SK-N-SH (cell line): ENCODE measurements at regions not wholly inside any gene's neighbourhood (a gene's known extent, or its start where the extent isn't known, plus 50 kb on each side); places are given as distances from the start of the nearest gene placed in this dataset.

Experiments used
- CTCF ChIA-PET: fragments of 300-600, 350-600 bp; formaldehyde crosslinking; extraction: SDS; loops from one replicate; lab custom pipeline; 2021; lab: Yijun Ruan, JAX
- POLR2A ChIA-PET: fragments of 350-600 bp; sonication (Branson Sonifier 250); formaldehyde crosslinking; extraction: SDS; loops from one replicate; lab custom pipeline; 2020; ENCODE audit warnings: antibody characterized with exemption, inconsistent platforms; lab: Yijun Ruan, JAX
- DNase-seq: peaks from one replicate; pipeline ENCODE4 v3.0.0; 2012
- H2AFZ ChIP-seq: fragments of 200-600 bp; sonication (generic); 2 replicates; pipeline ENCODE4 v1.8.1; 2016; ENCODE audit warnings: antibody characterized with exemption, mild to moderate bottlenecking, low read depth
- H3F3A ChIP-seq: fragments of 200-600 bp; sonication (generic); replicated peaks from 2 replicates; pipeline ENCODE3; 2016; ENCODE audit warnings: antibody characterized with exemption, mild to moderate bottlenecking; ENCODE audit not compliant: insufficient read depth
- H3K27ac ChIP-seq, 2 experiments: fragments of 200-500 bp in 1 of 2; fragments of 200-600 bp in 1 of 2; sonication (Bioruptor generic) in 1 of 2; sonication (generic), shearing (Covaris generic) in 1 of 2; 2 replicates each; pipeline versions ENCODE4 v1.5.1 to v1.6.1; 2014 to 2016; ENCODE audit warnings: low read depth in 2 of 2, inconsistent platforms in 1 of 2, low read length in 1 of 2, mild to moderate bottlenecking in 1 of 2, mixed read lengths in 1 of 2
- H3K27me3 ChIP-seq: fragments of 200-600 bp; sonication (generic), shearing (Covaris generic); 2 replicates; pipeline ENCODE4 v1.6.1; 2016; ENCODE audit warnings: mixed run types; ENCODE audit not compliant: insufficient read depth
- H3K36me3 ChIP-seq, 2 experiments: fragments of 200-500 bp in 1 of 2; fragments of 200-600 bp in 1 of 2; sonication (Bioruptor generic) in 1 of 2; sonication (generic) in 1 of 2; replicated peaks in 1 of 2; 2 replicates each; pipeline versions ENCODE3 to v1.5.1; 2014 to 2016; ENCODE audit warnings: low read length in 1 of 2, mild to moderate bottlenecking in 1 of 2; ENCODE audit not compliant: insufficient read depth in 2 of 2, control insufficient read depth in 1 of 2
- H3K4me1 ChIP-seq, 2 experiments: fragments of 200-500 bp in 1 of 2; fragments of 200-600 bp in 1 of 2; sonication (Bioruptor generic) in 1 of 2; sonication (generic), shearing (Covaris generic) in 1 of 2; 2 replicates each; pipeline versions ENCODE4 v1.5.1 to v1.6.1; 2014 to 2016; ENCODE audit warnings: low read depth in 1 of 2, low read length in 1 of 2, mixed run types in 1 of 2; ENCODE audit not compliant: insufficient read depth in 2 of 2, control insufficient read depth in 1 of 2
- H3K4me2 ChIP-seq: fragments of 200-600 bp; sonication (generic), shearing (Covaris generic); 2 replicates; pipeline ENCODE4 v1.6.1; 2017; ENCODE audit warnings: mixed run types
- H3K4me3 ChIP-seq, 2 experiments: fragments of 200-500 bp in 1 of 2; fragments of 200-600 bp in 1 of 2; sonication (Bioruptor generic) in 1 of 2; sonication (generic), shearing (Covaris generic) in 1 of 2; 2 replicates each; pipeline versions ENCODE4 v1.5.1 to v1.8.1; 2014 to 2016; ENCODE audit warnings: low read depth in 2 of 2, inconsistent platforms in 1 of 2, low read length in 1 of 2, mild to moderate bottlenecking in 1 of 2, mixed read lengths in 1 of 2, moderate library complexity in 1 of 2
- H3K79me2 ChIP-seq: fragments of 200-600 bp; sonication (generic); 2 replicates; pipeline ENCODE4 v1.8.1; 2017; ENCODE audit warnings: mild to moderate bottlenecking; ENCODE audit not compliant: insufficient read depth
- H3K9ac ChIP-seq: fragments of 200-600 bp; sonication (generic); 2 replicates; pipeline ENCODE4 v1.6.1; 2017; ENCODE audit warnings: mixed run types
- H3K9me2 ChIP-seq: fragments of 200-600 bp; sonication (generic); 2 replicates; pipeline ENCODE4 v1.6.1; 2017; ENCODE audit warnings: mixed run types
- H3K9me3 ChIP-seq: fragments of 200-600 bp; sonication (generic); 2 replicates; pipeline ENCODE4 v1.6.1; 2017; ENCODE audit warnings: mixed run types, mild to moderate bottlenecking, moderate library complexity
- H4K20me1 ChIP-seq: fragments of 200-600 bp; sonication (generic); 2 replicates; pipeline ENCODE4 v1.6.1; 2017; ENCODE audit warnings: mild to moderate bottlenecking, mixed run types; ENCODE audit not compliant: insufficient read depth
- FOSL2 ChIP-seq: IDR thresholded peaks from 2 replicates; pipeline ENCODE4 v1.4.0; 2012; ENCODE audit warnings: low read depth, mild to moderate bottlenecking, moderate library complexity, borderline replicate concordance
- FOXJ3 ChIP-seq: sonication (generic); formaldehyde crosslinking; IDR thresholded peaks from 2 replicates; pipeline ENCODE4 v1.5.1; 2020; ENCODE audit warnings: mild to moderate bottlenecking, missing genetic modification reagents
- FOXM1 ChIP-seq: IDR thresholded peaks from 2 replicates; pipeline ENCODE4 v1.4.0; 2012; ENCODE audit warnings: low read depth, mild to moderate bottlenecking
- GATA2 ChIP-seq: sonication (generic); formaldehyde crosslinking; IDR thresholded peaks from 2 replicates; pipeline ENCODE4 v1.5.0; 2020; ENCODE audit warnings: mild to moderate bottlenecking, missing genetic modification reagents
- POLR2AphosphoS5 ChIP-seq: IDR thresholded peaks from 2 replicates; pipeline ENCODE4 v1.6.1; 2012; ENCODE audit warnings: low read depth, low read length
- RAD21 ChIP-seq: IDR thresholded peaks from 2 replicates; pipeline ENCODE4 v1.6.1; 2012; ENCODE audit warnings: mild to moderate bottlenecking, low read length
- RFX5 ChIP-seq: IDR thresholded peaks from 2 replicates; pipeline ENCODE4 v1.6.1; 2012; ENCODE audit warnings: mild to moderate bottlenecking, improper control_type of control experiment, low read length
- RXRA ChIP-seq: IDR thresholded peaks from 2 replicates; pipeline ENCODE4 v1.4.0; 2012; ENCODE audit warnings: low read depth, mild to moderate bottlenecking, borderline replicate concordance
- SIN3A ChIP-seq: IDR thresholded peaks from 2 replicates; pipeline ENCODE4 v1.6.1; 2012; ENCODE audit warnings: low read depth, mild to moderate bottlenecking, low read length, moderate library complexity, borderline replicate concordance
- SMC3 ChIP-seq: IDR thresholded peaks from 2 replicates; pipeline ENCODE4 v1.6.1; 2012; ENCODE audit warnings: low read depth, low read length, improper control_type of control experiment
- TAF1 ChIP-seq: IDR thresholded peaks from 2 replicates; pipeline ENCODE4 v1.6.1; 2012; ENCODE audit warnings: low read depth, mild to moderate bottlenecking, low read length, moderate library complexity, borderline replicate concordance
- TCF12 ChIP-seq: IDR thresholded peaks from 2 replicates; pipeline ENCODE4 v1.4.0; 2012
- YY1 ChIP-seq: IDR thresholded peaks from 2 replicates; pipeline ENCODE4 v1.4.0; 2012; ENCODE audit warnings: low read depth, mild to moderate bottlenecking
- WGBS: methylation state at CpG from one replicate; pipeline ENCODE4 v1.1.6; 2017; ENCODE audit warnings: low lambda C conversion rate; 5-methylcytosine and 5-hydroxymethylcytosine counted together
- TF ChIP-seq, protein P1 (sequence below): IDR thresholded peaks from 2 replicates; pipeline ENCODE4 v1.6.1; 2012; ENCODE audit warnings: mild to moderate bottlenecking, low read depth, low read length, moderate library complexity
- TF ChIP-seq, protein P2 (sequence below): fragments of 200-600 bp; sonication (generic); IDR thresholded peaks from 2 replicates; pipeline ENCODE4 v1.6.1; 2017; ENCODE audit warnings: antibody characterized with exemption, mild to moderate bottlenecking, moderate library complexity
- TF ChIP-seq, protein P3 (sequence below): fragments of 150-350 bp; IDR thresholded peaks from 2 replicates; pipeline ENCODE4 v1.6.1; 2017; ENCODE audit warnings: antibody characterized with exemption, low read length, low read depth, borderline replicate concordance

DNA sequence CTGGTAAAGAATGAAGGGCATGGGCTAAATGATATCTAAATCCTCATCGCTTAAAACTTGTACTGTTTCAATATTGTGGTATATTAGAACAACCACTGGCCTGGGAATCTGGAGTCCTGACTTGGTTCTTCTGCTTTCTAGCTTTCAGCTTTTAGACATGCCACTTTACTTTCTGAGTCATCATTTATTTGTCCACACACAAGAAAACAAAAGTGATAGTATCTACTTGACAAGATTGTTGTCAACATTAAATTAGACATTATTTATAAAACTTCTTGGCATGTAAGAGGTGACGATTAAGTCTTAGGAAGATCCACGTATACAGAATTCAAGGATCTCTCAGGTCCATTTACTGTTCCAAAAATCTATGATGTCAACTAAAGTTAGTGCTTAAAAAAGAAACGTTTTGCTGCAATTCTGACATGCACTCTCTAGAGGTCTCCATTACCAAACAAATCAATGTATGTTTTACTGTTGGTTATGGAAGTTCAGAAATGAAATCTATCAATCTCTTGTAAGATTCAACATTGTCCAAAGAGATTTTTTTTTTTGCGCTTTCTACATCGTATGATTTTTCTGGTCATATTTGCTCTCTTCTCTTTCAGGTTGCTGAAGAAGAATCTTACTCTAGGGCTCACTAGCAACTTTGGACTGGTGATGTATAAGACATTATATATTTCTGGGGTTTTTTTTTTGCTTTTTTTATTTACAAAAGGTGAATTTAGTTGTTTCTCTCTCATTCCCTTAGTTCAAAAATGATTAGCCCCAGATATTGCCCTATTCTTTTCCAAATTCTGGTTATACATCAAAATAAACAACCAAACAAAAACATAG, 53.6 kb upstream of the DYNC1I1 start:
- Histone ChIP-seq H3K4me2 (no peak overlapping the region), H3K4me1 (no peaks in the 10 kb centered on the region), H3K9ac (no peak overlapping the region), H3K79me2 (no peaks in the 10 kb centered on the region), H2AFZ (no peak overlapping the region), H4K20me1 (no peaks in the 10 kb centered on the region), H3K4me3 (no peak overlapping the region), H3K9me2 (no peaks in the 10 kb centered on the region), H3K27me3 (no peaks in the 10 kb centered on the region; the same call in 1 of the 2 replicates), H3K9me3 (no peaks in the 10 kb centered on the region), H3K36me3 (no peaks in the 10 kb centered on the region), H3F3A (no peaks in the 10 kb centered on the region), H3K27ac (no peak overlapping the region)
- peak; percentile 29 for DNase-seq
- POLR2A ChIA-PET: no interaction called here
- TF ChIP-seq YY1 (no peak), GATA2 (CRISPR knock-in tag) (no peak), POLR2AphosphoS5 (no peak), RFX5 (0 out of 2 replicates have a peak, but pooled peaks have one; percentile 17), RAD21 (peak; percentile 84), TCF12 (no peak), FOSL2 (no peak), SIN3A (no peak), FOXJ3 (CRISPR knock-in tag) (no peak), SMC3 (peak; percentile 58), TAF1 (no peak), FOXM1 (no peak), RXRA (no peak)
- TF ChIP-seq, protein P1, sequence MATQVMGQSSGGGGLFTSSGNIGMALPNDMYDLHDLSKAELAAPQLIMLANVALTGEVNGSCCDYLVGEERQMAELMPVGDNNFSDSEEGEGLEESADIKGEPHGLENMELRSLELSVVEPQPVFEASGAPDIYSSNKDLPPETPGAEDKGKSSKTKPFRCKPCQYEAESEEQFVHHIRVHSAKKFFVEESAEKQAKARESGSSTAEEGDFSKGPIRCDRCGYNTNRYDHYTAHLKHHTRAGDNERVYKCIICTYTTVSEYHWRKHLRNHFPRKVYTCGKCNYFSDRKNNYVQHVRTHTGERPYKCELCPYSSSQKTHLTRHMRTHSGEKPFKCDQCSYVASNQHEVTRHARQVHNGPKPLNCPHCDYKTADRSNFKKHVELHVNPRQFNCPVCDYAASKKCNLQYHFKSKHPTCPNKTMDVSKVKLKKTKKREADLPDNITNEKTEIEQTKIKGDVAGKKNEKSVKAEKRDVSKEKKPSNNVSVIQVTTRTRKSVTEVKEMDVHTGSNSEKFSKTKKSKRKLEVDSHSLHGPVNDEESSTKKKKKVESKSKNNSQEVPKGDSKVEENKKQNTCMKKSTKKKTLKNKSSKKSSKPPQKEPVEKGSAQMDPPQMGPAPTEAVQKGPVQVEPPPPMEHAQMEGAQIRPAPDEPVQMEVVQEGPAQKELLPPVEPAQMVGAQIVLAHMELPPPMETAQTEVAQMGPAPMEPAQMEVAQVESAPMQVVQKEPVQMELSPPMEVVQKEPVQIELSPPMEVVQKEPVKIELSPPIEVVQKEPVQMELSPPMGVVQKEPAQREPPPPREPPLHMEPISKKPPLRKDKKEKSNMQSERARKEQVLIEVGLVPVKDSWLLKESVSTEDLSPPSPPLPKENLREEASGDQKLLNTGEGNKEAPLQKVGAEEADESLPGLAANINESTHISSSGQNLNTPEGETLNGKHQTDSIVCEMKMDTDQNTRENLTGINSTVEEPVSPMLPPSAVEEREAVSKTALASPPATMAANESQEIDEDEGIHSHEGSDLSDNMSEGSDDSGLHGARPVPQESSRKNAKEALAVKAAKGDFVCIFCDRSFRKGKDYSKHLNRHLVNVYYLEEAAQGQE: no peak
- TF ChIP-seq, protein P2, sequence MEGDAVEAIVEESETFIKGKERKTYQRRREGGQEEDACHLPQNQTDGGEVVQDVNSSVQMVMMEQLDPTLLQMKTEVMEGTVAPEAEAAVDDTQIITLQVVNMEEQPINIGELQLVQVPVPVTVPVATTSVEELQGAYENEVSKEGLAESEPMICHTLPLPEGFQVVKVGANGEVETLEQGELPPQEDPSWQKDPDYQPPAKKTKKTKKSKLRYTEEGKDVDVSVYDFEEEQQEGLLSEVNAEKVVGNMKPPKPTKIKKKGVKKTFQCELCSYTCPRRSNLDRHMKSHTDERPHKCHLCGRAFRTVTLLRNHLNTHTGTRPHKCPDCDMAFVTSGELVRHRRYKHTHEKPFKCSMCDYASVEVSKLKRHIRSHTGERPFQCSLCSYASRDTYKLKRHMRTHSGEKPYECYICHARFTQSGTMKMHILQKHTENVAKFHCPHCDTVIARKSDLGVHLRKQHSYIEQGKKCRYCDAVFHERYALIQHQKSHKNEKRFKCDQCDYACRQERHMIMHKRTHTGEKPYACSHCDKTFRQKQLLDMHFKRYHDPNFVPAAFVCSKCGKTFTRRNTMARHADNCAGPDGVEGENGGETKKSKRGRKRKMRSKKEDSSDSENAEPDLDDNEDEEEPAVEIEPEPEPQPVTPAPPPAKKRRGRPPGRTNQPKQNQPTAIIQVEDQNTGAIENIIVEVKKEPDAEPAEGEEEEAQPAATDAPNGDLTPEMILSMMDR: peak; percentile 66
- TF ChIP-seq, protein P3, sequence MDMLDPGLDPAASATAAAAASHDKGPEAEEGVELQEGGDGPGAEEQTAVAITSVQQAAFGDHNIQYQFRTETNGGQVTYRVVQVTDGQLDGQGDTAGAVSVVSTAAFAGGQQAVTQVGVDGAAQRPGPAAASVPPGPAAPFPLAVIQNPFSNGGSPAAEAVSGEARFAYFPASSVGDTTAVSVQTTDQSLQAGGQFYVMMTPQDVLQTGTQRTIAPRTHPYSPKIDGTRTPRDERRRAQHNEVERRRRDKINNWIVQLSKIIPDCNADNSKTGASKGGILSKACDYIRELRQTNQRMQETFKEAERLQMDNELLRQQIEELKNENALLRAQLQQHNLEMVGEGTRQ: no peak
- CTCF ChIA-PET: interaction anchor here (0.8 to 3.7 kb wide), 7 partner anchors 13 to 191 kb away, joined by 3 to 31 read pairs (median 4); no protein-coding TSS in a partner anchor
- WGBS: 17% methylated on average over 6 of the region's 6 CpGs
